ENCODE measurements at regions not wholly inside any gene's neighbourhood (a gene's known extent, or its start where the extent isn't known, plus 50 kb on each side); places are given as distances from the start of the nearest gene placed in this dataset.

GRCh38 chr13:56015919-56016318, 1124.8 kb upstream of the PRR20A start:
- Histone ChIP-seq H3K36me3 (ENCODE audit: control insufficient read depth, insufficient read depth, low read length) (no peaks in the 10 kb centered on the region), H3K27me3 (replicated peaks; ENCODE audit: control insufficient read depth, insufficient read depth, low read length) (no peaks in the 10 kb centered on the region), H3K4me3 (replicated peaks; ENCODE audit: low read depth, low read length) (no peak overlapping the region)
- no peak for DNase-seq (ENCODE audit: extremely low read depth, insufficient read length)
- no peak for TF ChIP-seq CTCF (IDR thresholded peaks at IDR 0.05; ENCODE audit: insufficient read depth, low read length, poor library complexity, severe bottlenecking)

- Histone ChIP-seq H3K27me3 (replicated peaks; ENCODE audit: control insufficient read depth, insufficient read depth, low read length) (no peaks in the 10 kb centered on the region), H3K36me3 (ENCODE audit: control insufficient read depth, insufficient read depth, low read length) (no peaks in the 10 kb centered on the region), H3K4me3 (replicated peaks; ENCODE audit: low read depth, low read length) (no peak overlapping the region)
- no peak for DNase-seq (ENCODE audit: extremely low read depth, insufficient read length)
- no peak for TF ChIP-seq CTCF (IDR thresholded peaks at IDR 0.05; ENCODE audit: insufficient read depth, low read length, poor library complexity, severe bottlenecking)
These were observed 1121.1 kb upstream of the PRR20A start for GRCh38 chr13:56019606-56020005.

GRCh38 chr13:56020425-56020824, 1120.3 kb upstream of the PRR20A start:
- Histone ChIP-seq H3K4me3 (replicated peaks; ENCODE audit: low read depth, low read length) (no peak overlapping the region), H3K36me3 (ENCODE audit: control insufficient read depth, insufficient read depth, low read length) (no peaks in the 10 kb centered on the region), H3K27me3 (replicated peaks; ENCODE audit: control insufficient read depth, insufficient read depth, low read length) (no peaks in the 10 kb centered on the region)
- TF ChIP-seq CTCF (IDR thresholded peaks at IDR 0.05; ENCODE audit: insufficient read depth, low read length, poor library complexity, severe bottlenecking) = no peak
- DNase-seq (ENCODE audit: extremely low read depth, insufficient read length) = no peak

- DNase-seq (ENCODE audit: extremely low read depth, insufficient read length) = no peak
- no peak overlapping the region for H3K4me3 ChIP-seq (replicated peaks; ENCODE audit: low read depth, low read length)
- H3K27me3 ChIP-seq (replicated peaks; ENCODE audit: control insufficient read depth, insufficient read depth, low read length) = no peaks in the 10 kb centered on the region
- H3K36me3 ChIP-seq (ENCODE audit: control insufficient read depth, insufficient read depth, low read length) = no peaks in the 10 kb centered on the region
- TF ChIP-seq CTCF (IDR thresholded peaks at IDR 0.05; ENCODE audit: insufficient read depth, low read length, poor library complexity, severe bottlenecking) = no peak
These were observed 1100.7 kb upstream of the PRR20A start for GRCh38 chr13:56039992-56040391.

GRCh38 chr13:56066321-56066720, 1074.4 kb upstream of the PRR20A start:
- no peak for TF ChIP-seq CTCF (IDR thresholded peaks at IDR 0.05; ENCODE audit: insufficient read depth, low read length, poor library complexity, severe bottlenecking)
- DNase-seq (ENCODE audit: extremely low read depth, insufficient read length) = no peak
- H3K36me3 ChIP-seq (ENCODE audit: control insufficient read depth, insufficient read depth, low read length) = no peaks in the 10 kb centered on the region

GRCh38 chr13:56102641-56103040, 1038.1 kb upstream of the PRR20A start:
- no peaks in the 10 kb centered on the region for H3K27me3 ChIP-seq (replicated peaks; ENCODE audit: control insufficient read depth, insufficient read depth, low read length)
- no peak for TF ChIP-seq CTCF (IDR thresholded peaks at IDR 0.05; ENCODE audit: insufficient read depth, low read length, poor library complexity, severe bottlenecking)
- no peak for DNase-seq (ENCODE audit: extremely low read depth, insufficient read length)
- no peak overlapping the region for H3K4me3 ChIP-seq (replicated peaks; ENCODE audit: low read depth, low read length)
- no peaks in the 10 kb centered on the region for H3K36me3 ChIP-seq (ENCODE audit: control insufficient read depth, insufficient read depth, low read length)

More at GRCh38 chr13:56066321-56066720, 1074.4 kb upstream of the PRR20A start:
- Histone ChIP-seq H3K27me3 (replicated peaks; ENCODE audit: control insufficient read depth, insufficient read depth, low read length) (no peaks in the 10 kb centered on the region), H3K4me3 (replicated peaks; ENCODE audit: low read depth, low read length) (no peak overlapping the region)

All from GM06990 (cell line).